Testis (tissue), 2 donors: ENCODE measurements at regions not wholly inside any gene's neighbourhood (a gene's known extent, or its start where the extent isn't known, plus 50 kb on each side); places are given as distances from the start of the nearest gene placed in this dataset.

Source experiments
- DNase-seq: peaks from one replicate; pipeline ENCODE4 v3.0.0-alpha.2; 2019
- H3K27ac ChIP-seq, 2 donors: fragments of 200-600 bp; sonication (generic); one replicate each; pipeline ENCODE4 v1.5.1; 2019
- H3K27me3 ChIP-seq: fragments of 200-600 bp; sonication (generic); one replicate; pipeline ENCODE4 v1.5.1; 2019
- H3K36me3 ChIP-seq: fragments of 200-600 bp; sonication (generic); one replicate; pipeline ENCODE4 v1.5.1; 2017; ENCODE audit warnings: low read depth; ENCODE audit errors: missing control alignments
- H3K4me1 ChIP-seq: fragments of 200-600 bp; sonication (generic); one replicate; pipeline ENCODE4 v1.5.1; 2019
- H3K4me3 ChIP-seq, 2 donors: fragments of 200-600 bp; sonication (generic); one replicate each; pipeline ENCODE4 v1.5.1; 2017 to 2019
- H3K9me3 ChIP-seq: fragments of 200-600 bp; sonication (generic); one replicate; pipeline ENCODE4 v1.5.1; 2017
- CTCF ChIP-seq, 3 experiments: fragments of 450-650 bp in 2 of 3; fragments of 200-600 bp in 1 of 3; sonication (generic) in 1 of 3; IDR thresholded peaks; one replicate each; pipeline ENCODE4 v1.5.1; 2016 to 2019; ENCODE audit warnings: antibody characterized with exemption in 3 of 3, mild to moderate bottlenecking in 2 of 3, moderate library complexity in 1 of 3
- POLR2A ChIP-seq: fragments of 450-650 bp; IDR thresholded peaks from one replicate; pipeline ENCODE4 v1.6.1; 2017; ENCODE audit warnings: antibody characterized with exemption, mild to moderate bottlenecking, moderate library complexity
- WGBS, 2 donors: methylation state at CpG; one replicate each; pipeline ENCODE4 v1.1.5; 2018; 5-methylcytosine and 5-hydroxymethylcytosine counted together
- intact Hi-C: fragments of 100-400 bp; cut with DNase I; formaldehyde crosslinking; loops from one replicate; pipeline ENCODE4 v1.15.1; 2023; ENCODE audit warnings: low total_unique reads

DNA sequence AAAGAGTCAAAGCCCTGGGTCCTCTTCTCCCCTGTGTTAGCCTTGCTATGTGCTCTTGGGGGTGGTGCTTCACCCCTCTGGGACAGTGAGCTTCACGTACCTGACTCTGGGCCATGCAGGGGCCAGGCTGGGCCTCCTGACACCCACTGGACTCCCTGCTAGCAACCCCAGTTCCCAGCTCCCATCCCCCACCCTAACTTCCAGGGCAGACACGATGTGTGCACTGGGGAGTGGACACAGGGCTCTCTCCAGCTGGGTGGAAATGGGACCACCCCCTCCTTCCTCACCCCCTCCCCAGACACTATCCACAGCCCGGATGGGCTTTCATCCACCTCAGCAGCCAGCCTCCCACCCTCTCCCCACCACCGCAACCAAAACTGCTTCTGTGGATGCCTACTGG is 113.0 kb upstream of the ZNF479 start:
- TF ChIP-seq POLR2A (no peak), CTCF (IDR thresholded peaks at IDR 0.05) (no peak)
- no peaks in the 10 kb centered on the region for H3K4me1 ChIP-seq
- intact Hi-C loops, result no loop called here
- WGBS, 2 donors, result 81 to 82% methylated on average over 4 of the region's 4 CpGs
- H3K9me3 ChIP-seq, result no peaks in the 10 kb centered on the region
- no peak overlapping the region for H3K27ac ChIP-seq
- H3K36me3 ChIP-seq, result no peaks in the 10 kb centered on the region
- H3K27me3 ChIP-seq, result no peaks in the 10 kb centered on the region
- H3K4me3 ChIP-seq, result no peak overlapping the region
- DNase-seq, result no peak

GRCh38 chr7:57250801-57251200 is 118.6 kb upstream of the ZNF479 start:
- Histone ChIP-seq H3K27ac (no peak overlapping the region), H3K4me1 (no peaks in the 10 kb centered on the region), H3K36me3 (no peaks in the 10 kb centered on the region), H3K9me3 (no peaks in the 10 kb centered on the region), H3K27me3 (no peaks in the 10 kb centered on the region), H3K4me3 (no peak overlapping the region)
- 13 to 40% methylated on average over 2 of the region's 2 CpGs for WGBS, 2 donors
- no peak for TF ChIP-seq POLR2A
- no peak for TF ChIP-seq CTCF (IDR thresholded peaks at IDR 0.05)
- DNase-seq, result no peak
- intact Hi-C loops, result no loop called here

- intact Hi-C loops, result no loop called here
- H3K27me3 ChIP-seq, result no peaks in the 10 kb centered on the region
- H3K4me3 ChIP-seq, result peak overlapping the region; percentile 27 to 38
- no peaks in the 10 kb centered on the region for H3K4me1 ChIP-seq
- TF ChIP-seq POLR2A (no peak), CTCF (IDR thresholded peaks at IDR 0.05) (no peak)
- 64 to 69% methylated on average over 19 to 44 of the region's 44 CpGs for WGBS, 2 donors
- no peak overlapping the region for H3K27ac ChIP-seq
- no peaks in the 10 kb centered on the region for H3K36me3 ChIP-seq
- peak; percentile 49 for DNase-seq
- H3K9me3 ChIP-seq, result no peaks in the 10 kb centered on the region
These were observed 124.6 kb upstream of the ZNF479 start for GRCh38 chr7:57256637-57257375.

GRCh38 chr7:57274535-57275283 is 142.5 kb upstream of the ZNF479 start:
- Histone ChIP-seq H3K4me1 (no peaks in the 10 kb centered on the region), H3K27me3 (no peaks in the 10 kb centered on the region), H3K27ac (no peak overlapping the region), H3K9me3 (no peaks in the 10 kb centered on the region), H3K36me3 (no peaks in the 10 kb centered on the region), H3K4me3 (no peak overlapping the region)
- intact Hi-C loops, result no loop called here
- TF ChIP-seq POLR2A, result no peak
- no peak for TF ChIP-seq CTCF (IDR thresholded peaks at IDR 0.05)
- no peak for DNase-seq
- WGBS, 2 donors, result 55 to 79% methylated on average over 1 of the region's 1 CpG
